ENCODE measurements at regions not wholly inside any gene's neighbourhood (a gene's known extent, or its start where the extent isn't known, plus 50 kb on each side); places are given as distances from the start of the nearest gene placed in this dataset.

DNA sequence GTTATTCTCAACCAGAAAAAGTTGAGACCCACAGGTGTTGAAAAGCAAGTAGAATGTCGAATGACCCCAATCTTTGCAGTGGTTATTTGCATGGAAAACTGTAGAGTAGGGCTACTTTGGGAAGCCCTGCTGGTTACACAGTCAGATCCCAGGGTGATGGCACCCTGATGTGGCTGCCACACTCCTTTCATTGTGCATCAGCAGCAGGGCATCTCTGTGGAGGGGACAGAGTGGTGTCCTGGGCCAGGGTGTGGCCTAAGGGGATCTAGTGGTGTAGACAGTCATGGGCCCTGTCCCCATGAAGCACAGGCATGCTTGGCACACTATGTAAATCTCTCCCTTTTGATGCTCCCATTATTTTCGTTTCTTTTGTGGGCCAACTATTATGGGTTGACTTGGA is 199.4 kb upstream of the NAV2 start:
- H3K9me3 ChIP-seq (ENCODE audit: insufficient read depth in 2 of 2, low read depth in 1 of 2, low read length in 1 of 2): no peaks in the 10 kb centered on the region
- H3K27me3 ChIP-seq (replicated peaks in 1 of 4; ENCODE audit: control insufficient read depth in 3 of 4, extremely low read depth in 1 of 4, insufficient read depth in 3 of 4, low read length in 3 of 4): no peaks in the 10 kb centered on the region
- ChIA-PET POLR2A (ENCODE audit: partially characterized antibody) (no interaction called here), CTCF (ENCODE audit: partially characterized antibody) (interaction anchor here (0.8 kb wide), 2 partner anchors 16 to 17 kb away, joined by 3 read pairs; no protein-coding TSS in a partner anchor)
- no peak overlapping the region for H4K8ac ChIP-seq (ENCODE audit: extremely low read depth, insufficient read depth, low read length)
- no peak overlapping the region for H3K14ac ChIP-seq (ENCODE audit: insufficient read length)
- no peak overlapping the region for H3K4ac ChIP-seq (replicated peaks; ENCODE audit: insufficient read length, low read depth, low read length)
- no peak overlapping the region for H2BK5ac ChIP-seq (ENCODE audit: low read depth, low read length)
- H3K79me1 ChIP-seq (ENCODE audit: low read depth, low read length): no peaks in the 10 kb centered on the region
- H2AK5ac ChIP-seq (ENCODE audit: low read depth, low read length): no peak overlapping the region
- H2BK15ac ChIP-seq (ENCODE audit: low read length): no peak overlapping the region
- no peak overlapping the region for H4K5ac ChIP-seq (ENCODE audit: insufficient read length, low read depth, low read length)
- no peak overlapping the region for H2BK12ac ChIP-seq (ENCODE audit: low read depth, low read length)
- H4K91ac ChIP-seq (replicated peaks; ENCODE audit: insufficient read length, low read length): no peak overlapping the region
- H3K36me3 ChIP-seq (ENCODE audit: control insufficient read depth in 2 of 4, insufficient read depth in 4 of 4, low read length in 3 of 4): no peaks in the 10 kb centered on the region
- H2AFZ ChIP-seq (ENCODE audit: low read length): no peak overlapping the region
- no peak overlapping the region for H2BK120ac ChIP-seq (replicated peaks; ENCODE audit: low read depth, low read length)
- H3K56ac ChIP-seq (replicated peaks; ENCODE audit: insufficient read length, low read depth, low read length): no peak overlapping the region
- FAIRE-seq (no peak), DNase-seq (ENCODE audit: low read depth in 1 of 2, low spot score in 2 of 2) (no peak)
- H3K4me2 ChIP-seq (ENCODE audit: insufficient read depth in 1 of 2, low read depth in 2 of 2, low read length in 2 of 2): no peak overlapping the region
- H3K27ac ChIP-seq (ENCODE audit: low read depth, low read length): no peak overlapping the region
- no peak overlapping the region for H3K9ac ChIP-seq (replicated peaks in 1 of 4; ENCODE audit: extremely low read depth in 1 of 4, low read depth in 3 of 4, low read length in 3 of 4)
- no peak overlapping the region for H3K18ac ChIP-seq (ENCODE audit: extremely low read depth, low read length)
- peaks cover 0 to 2% of the 10 kb centered on the region in 2 experiments for H4K20me1 ChIP-seq (replicated peaks in 1 of 2; ENCODE audit: control insufficient read depth in 1 of 2, insufficient read depth in 2 of 2, low read length in 2 of 2)
- no peak overlapping the region for H3K23ac ChIP-seq (ENCODE audit: insufficient read length)
- no peaks in the 10 kb centered on the region for H3K4me1 ChIP-seq (replicated peaks in 1 of 4; ENCODE audit: control insufficient read depth in 3 of 4, insufficient read depth in 4 of 4, low read length in 3 of 4)
- H2BK20ac ChIP-seq (ENCODE audit: low read length): no peak overlapping the region
- H3K23me2 ChIP-seq (ENCODE audit: low read depth, low read length): no peaks in the 10 kb centered on the region
- 69% methylated on average over 2 of the region's 2 CpGs; no CpG with 5 or more reads in 1 of the 2 experiments for WGBS, 2 experiments (ENCODE audit: extremely low coverage in 1 of 2, insufficient coverage in 1 of 2, insufficient read length in 1 of 2, insufficient replicate concordance in 2 of 2, low coverage in 1 of 2, low lambda C conversion rate in 2 of 2, missing lambda C conversion rate in 1 of 2)
- no peaks in the 10 kb centered on the region; a peak in 1 of 4 replicates for H3K79me2 ChIP-seq (ENCODE audit: control insufficient read depth in 1 of 2, insufficient read depth in 2 of 2, low read length in 2 of 2)
- no peak overlapping the region for H3K4me3 ChIP-seq (ENCODE audit: extremely low read depth in 1 of 4, insufficient read depth in 2 of 4, low read depth in 3 of 4, low read length in 4 of 4)
- TF ChIP-seq MAFK (IDR thresholded peaks at IDR 0.05; ENCODE audit: low read depth, low read length) (no peak), TAF7 (optimal IDR thresholded peaks at IDR 0.05; ENCODE audit: borderline replicate concordance, low read depth, low read length) (no peak), KDM4A (IDR thresholded peaks at IDR 0.05; ENCODE audit: low read depth, low read length, severe bottlenecking) (no peak), POU5F1 (IDR thresholded peaks at IDR 0.05; ENCODE audit: low read depth, low read length) (no peak), BACH1 (IDR thresholded peaks at IDR 0.05; ENCODE audit: low read length) (no peak), CHD2 (IDR thresholded peaks at IDR 0.05; ENCODE audit: low read length) (no peak), YY1 (IDR thresholded peaks at IDR 0.05; ENCODE audit: low read depth, low read length) (no peak), SP4 (IDR thresholded peaks at IDR 0.05; ENCODE audit: low read length) (no peak), EZH2 (IDR thresholded peaks at IDR 0.05; ENCODE audit: low read depth, low read length, severe bottlenecking) (no peak), RFX5 (IDR thresholded peaks at IDR 0.05; ENCODE audit: borderline replicate concordance, low read depth, low read length) (no peak), SRF (IDR thresholded peaks at IDR 0.05; ENCODE audit: low read depth, low read length) (no peak), KDM1A (IDR thresholded peaks at IDR 0.05; ENCODE audit: borderline replicate concordance, low read length) (no peak), EP300 (IDR thresholded peaks at IDR 0.05; ENCODE audit: borderline replicate concordance in 1 of 2, low read depth in 2 of 2, low read length in 2 of 2) (no peak), SIRT6 (IDR thresholded peaks at IDR 0.05; ENCODE audit: low read length) (no peak), GTF2F1 (IDR thresholded peaks at IDR 0.05; ENCODE audit: borderline replicate concordance, low read depth, low read length) (no peak), CTBP2 (IDR thresholded peaks at IDR 0.05; ENCODE audit: borderline replicate concordance, insufficient read depth, insufficient read length, low read length) (no peak)
